Stimulated activated CD4-positive, alpha-beta T cell treated with anti-CD3 and anti-CD28 coated beads, Interleukin-15, amount 100 ng/mL, for 48 hours (primary cell): ENCODE measurements at regions not wholly inside any gene's neighbourhood (a gene's known extent, or its start where the extent isn't known, plus 50 kb on each side); places are given as distances from the start of the nearest gene placed in this dataset.
"Not testable (repeated sequence)": the region's sequence is repeated elsewhere in the genome, so short reads cannot be mapped to it uniquely, and the experiment has no call there.

Experiments used
- DNase-seq, 2 donors: peaks; one replicate each; pipeline ENCODE4 v3.0.0-alpha.2; 2020; ENCODE audit warnings: low read depth in 2 of 2

DNA sequence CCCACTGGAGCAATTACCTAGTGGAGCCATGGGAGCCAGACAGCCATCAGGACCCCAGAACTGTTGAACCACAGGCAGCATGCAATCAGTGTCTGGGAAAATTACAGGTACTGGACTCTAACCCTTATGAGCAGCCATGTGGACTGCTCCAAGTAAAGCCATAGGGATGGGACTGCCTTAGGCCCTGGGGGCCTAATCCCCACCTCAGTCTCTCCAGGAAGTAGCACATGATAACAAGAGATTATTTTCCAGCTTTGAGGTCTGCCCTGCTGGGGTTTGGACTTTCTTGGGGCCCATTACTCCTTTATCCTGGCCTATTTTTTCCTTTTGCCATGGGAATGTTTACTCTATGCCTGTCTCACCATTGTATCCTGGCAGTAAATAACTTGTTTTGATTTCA lies 226.8 kb downstream of the AEBP2 start:
- no peak for DNase-seq

DNA sequence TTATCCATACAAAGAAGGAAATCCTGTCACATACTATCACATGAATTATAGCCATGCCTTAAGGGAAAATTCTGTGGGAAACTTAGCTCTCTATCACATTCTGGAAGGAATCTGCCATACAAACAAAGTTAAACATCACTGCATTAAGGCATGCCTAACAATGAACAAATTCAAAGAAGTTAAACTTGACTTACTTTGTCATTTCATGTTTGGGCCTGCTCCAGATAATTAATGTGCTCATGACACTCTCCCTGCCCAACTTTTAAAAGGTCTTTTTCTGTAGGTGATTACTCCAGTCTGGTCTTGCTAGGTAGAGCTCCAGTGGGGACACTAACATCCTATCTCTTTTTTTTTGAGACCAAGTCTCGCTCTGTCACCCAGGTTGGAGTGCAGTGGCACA lies 230.5 kb downstream of the AEBP2 start:
- no peak for DNase-seq

DNA sequence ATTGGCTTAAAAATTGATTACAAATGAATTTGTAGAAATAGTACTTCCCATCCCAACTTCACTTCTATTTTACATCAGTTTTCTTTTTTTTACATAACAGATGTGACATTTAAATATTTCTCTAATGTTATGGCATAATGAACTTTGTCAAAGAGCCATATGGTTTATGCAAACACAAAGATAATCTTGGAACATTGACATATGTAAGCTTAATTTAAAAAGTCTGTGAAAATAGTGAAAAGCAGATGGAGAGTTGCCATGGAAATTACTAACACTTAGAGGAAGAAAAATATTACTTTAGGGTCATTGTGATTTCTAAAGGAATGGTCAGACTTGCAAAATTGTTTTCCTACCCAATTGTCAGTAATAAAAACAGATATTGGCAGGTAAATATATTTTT lies 232.4 kb downstream of the AEBP2 start:
- DNase-seq: no peak

DNA sequence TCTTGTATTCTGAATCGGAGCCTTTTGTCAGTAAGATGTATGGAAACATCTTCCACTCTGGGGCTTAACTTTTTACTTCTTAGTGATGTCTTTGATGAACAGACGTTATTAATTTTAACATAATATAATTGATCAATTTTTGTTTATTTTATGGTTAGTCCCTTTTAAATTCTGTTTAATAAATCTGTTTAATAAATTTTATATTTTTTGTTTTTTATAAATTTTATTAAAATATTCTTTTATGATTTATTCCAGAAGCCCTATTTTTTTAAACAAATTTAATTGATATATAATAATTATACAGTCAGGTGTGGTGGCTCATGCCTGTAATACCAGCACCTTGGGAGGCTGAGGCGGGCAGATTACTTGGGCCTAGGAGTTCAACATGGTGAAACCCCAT lies 235.1 kb downstream of the AEBP2 start:
- DNase-seq: no peak

DNA sequence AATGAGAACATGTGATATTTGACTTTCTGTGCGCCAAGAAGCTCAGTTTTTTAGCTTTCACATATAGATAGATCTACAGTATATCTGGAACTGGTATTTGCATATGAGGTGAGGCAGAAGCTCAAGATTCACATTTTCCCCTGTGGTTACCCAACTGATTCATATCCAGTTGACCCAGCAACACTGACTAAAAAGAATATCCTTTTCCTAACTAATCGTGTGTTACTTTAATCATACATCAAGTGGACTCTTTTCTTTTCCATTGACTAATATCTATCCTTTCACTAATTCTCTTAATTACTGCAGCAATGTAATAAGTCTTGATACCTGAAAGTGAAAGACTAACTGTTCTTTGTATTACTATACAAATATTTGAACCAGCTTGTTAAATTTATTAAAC lies 236.1 kb downstream of the AEBP2 start:
- no peak for DNase-seq

DNA sequence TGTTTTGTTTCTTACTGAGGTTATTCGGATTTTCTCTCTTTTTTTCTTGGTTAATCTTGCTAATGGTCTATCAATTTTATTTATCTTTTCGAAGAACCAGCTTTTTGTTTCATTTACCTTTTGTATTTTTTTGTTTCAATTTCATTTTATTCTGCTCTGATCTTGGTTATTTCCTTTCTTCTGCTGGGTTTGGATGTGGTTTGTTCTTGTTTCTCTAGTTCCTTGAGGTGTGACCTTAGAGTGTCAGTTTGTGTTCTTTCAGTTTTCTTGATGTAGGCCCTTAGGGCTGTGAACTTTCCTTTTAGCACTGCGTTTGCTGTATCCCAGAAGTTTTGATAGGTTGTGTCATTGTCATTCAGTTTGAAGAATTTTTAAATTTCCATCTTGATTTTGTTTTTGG lies 239.2 kb downstream of the AEBP2 start:
- DNase-seq: not testable (repeated sequence)

DNA sequence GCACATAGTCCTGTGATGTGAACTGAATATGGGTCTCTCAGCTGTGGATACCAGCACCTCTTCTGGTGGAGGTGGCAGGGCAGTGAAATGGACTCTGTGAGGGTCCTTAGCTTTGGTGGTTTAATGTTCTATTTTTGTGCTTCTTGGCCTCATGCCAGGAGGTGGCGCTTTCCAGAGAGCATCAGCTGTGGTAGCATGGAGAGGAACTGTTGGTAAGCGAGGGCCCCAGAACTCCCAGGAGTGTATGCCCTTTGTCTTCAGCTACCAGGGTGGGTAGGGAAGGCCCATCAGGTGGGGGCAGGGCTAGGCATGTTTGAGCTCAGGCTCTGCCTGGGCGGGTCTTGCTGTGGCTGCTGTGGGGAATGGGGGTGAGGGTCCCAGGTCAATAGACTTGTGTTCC lies 241.7 kb downstream of the AEBP2 start:
- DNase-seq: no peak

DNA sequence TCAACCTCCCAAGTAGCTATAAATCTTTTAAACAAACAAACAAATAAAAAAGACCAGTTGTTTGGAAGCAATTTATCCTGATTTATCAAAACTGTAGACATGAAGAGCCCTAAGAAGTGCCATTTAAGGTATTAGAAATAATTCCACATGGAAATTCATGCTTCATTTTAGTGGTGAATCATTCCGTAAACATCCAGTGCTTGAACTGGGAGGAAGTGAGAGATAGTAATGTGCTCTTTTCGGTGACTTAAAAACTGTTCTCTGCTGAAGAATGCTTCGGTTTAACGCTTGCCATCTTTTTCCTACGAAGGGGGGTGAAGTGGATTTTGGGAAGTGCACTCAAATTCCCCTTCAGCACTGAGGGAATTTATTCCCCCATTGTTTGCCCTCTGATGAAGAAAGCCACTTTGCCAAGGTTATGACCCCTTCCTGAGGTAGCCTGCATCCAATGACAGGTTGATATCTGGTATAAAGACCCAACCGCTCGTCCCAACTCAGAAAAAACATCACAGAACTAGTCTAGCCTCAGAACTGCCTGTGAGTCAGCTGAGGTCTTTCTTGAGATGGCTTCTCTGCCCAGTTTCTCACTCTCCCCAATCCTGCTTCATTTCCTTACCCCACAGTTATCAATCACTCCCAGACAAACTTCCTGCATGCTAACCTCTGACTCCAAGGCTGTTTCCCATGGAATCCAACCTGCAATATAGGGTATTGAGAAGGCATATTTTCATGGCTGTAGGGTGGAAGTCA lies 244.1 kb downstream of the AEBP2 start:
- no peak for DNase-seq

DNA sequence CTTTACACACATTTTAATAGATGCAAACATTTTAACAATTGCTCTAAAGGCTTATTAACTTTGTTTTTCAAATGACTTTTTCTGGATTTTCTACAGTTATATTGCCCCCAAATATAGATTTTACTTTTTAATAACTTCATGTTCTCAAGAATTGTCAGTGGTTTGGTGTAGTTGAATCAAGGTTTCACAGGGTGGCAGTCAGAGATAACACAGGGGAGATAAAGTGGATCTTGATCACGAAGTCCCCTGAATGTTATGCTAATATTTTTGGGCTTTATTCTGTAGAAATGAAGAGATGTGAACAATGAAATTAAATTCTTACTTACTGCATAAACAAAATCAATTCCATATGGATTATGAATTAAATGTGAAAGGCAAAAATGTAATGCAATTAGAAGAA lies 248.1 kb downstream of the AEBP2 start:
- DNase-seq: no peak

DNA sequence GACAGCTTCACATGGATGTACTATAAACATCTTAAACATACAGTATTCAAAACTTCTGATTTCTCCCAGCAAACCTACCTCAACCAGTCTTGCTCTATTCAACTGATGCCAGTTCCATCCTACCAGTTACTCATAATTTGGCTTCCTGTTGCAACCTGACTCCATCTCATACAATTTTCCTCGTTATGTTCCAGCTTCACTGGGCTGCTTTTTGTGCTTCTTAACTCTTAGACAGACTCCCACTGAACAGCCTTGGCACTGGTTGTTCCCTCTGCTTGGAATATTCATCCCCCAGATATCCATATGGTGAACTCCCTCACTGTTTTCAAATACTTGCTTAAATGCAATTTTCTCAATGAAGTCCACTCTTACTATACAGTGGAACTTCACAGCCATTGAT lies 249.2 kb downstream of the AEBP2 start:
- DNase-seq: no peak

DNA sequence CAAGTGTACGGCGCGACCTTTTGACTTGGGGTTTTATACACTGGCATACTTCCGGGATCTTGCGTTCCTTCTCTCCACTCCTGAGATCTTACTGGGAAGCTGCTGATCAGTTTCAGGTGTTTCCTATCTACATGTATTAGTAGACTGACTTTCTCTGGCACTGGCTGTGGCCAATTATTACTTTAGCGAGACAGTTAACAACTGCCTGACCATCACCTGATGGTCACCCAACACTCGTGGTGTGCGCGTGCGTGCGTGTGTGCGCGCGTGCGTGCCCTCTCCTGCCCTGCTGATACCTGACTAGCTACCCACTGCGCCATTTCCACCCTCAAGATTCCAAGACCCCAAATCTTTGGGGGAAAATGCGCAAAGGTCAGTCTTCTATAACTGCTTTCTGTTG lies 249.9 kb downstream of the AEBP2 start:
- DNase-seq: no peak

DNA sequence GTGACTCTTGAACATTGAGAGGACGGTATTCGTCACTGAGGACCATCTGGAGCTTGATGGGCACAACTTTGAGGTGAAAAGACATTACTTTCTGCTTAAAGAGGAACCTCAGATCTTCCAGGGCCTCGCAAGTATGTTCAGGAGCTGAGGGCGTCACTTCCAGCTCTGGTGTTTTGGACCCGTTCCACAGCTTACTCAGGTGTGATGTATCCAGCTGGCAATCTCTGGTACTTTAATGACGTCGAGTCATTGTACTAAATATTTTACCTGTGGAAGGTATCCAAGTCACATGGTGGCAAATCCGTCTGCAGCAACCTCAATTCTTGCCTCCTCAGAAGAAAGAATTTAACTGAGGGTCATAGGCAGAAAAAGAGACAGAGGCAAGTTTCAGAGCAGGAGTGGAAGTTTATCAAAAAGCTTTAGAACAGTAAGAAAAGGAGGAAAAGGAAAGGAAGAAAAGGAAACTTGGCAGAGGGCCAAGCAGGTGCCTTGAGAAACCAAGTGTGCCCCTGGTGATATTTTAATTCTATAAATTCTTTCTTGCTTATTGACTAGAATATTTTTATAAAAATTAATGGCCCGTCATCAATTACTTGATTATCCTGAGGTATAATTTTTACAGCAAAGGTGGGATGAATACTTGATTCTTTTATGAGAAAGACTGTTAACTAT lies 250.6 kb downstream of the AEBP2 start:
- no peak for DNase-seq

DNA sequence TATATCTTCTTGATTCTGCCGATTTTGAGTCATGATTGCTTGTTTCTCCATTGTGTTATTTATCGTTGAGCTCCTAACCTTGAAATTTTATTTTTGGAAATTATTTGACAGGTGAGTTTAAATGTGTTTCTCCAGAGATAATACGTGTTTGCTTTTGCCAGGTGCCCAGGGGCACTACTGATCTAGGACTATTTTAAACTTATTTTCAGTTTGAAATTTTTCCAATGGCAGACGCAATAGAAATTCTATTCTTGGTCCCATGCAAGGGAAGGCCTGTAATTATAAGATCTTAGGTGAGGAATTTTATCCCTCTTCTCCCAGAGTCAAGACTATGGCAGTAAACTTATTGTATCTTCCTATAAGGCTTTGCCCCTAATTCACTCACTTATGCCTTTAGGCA lies 252.8 kb downstream of the AEBP2 start:
- no peak for DNase-seq

DNA sequence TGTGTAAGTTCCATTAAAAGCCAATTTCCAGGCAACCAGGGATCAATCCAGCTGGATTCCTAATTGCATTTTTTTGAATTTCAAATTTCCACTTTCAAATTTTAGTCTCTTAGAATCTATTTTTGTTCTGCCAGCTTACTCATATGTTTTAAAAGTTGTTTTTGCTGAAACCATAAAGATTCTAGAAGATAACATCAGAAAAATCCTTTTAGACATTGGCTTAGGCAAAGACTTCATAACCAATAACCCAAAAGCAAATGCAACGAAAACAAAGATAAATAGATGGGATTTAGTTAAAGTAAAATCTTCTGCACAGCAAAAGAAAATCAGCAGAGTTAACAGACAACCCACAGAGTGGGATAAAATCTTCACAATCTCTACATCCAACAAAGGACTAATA lies 253.3 kb downstream of the AEBP2 start:
- no peak for DNase-seq

DNA sequence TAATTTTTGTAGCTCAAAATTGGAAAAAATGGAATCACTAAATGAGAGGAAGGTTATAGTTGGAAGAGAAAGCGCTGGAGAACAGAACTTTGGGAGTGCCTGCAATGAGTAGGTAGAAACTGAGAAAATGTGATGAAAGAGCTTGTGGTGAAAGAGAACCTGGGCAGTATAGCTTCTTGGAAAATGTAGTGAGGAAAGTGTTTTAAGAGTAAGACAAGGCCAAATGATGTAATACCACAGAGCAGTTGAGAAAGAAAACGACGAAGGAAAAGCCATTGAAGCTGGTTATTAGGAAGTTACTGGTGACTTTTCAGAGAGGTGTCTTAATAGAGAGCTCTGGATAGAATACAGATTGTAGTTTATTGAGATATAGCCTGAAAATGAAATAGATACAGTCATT lies 255.3 kb downstream of the AEBP2 start:
- DNase-seq: no peak

DNA sequence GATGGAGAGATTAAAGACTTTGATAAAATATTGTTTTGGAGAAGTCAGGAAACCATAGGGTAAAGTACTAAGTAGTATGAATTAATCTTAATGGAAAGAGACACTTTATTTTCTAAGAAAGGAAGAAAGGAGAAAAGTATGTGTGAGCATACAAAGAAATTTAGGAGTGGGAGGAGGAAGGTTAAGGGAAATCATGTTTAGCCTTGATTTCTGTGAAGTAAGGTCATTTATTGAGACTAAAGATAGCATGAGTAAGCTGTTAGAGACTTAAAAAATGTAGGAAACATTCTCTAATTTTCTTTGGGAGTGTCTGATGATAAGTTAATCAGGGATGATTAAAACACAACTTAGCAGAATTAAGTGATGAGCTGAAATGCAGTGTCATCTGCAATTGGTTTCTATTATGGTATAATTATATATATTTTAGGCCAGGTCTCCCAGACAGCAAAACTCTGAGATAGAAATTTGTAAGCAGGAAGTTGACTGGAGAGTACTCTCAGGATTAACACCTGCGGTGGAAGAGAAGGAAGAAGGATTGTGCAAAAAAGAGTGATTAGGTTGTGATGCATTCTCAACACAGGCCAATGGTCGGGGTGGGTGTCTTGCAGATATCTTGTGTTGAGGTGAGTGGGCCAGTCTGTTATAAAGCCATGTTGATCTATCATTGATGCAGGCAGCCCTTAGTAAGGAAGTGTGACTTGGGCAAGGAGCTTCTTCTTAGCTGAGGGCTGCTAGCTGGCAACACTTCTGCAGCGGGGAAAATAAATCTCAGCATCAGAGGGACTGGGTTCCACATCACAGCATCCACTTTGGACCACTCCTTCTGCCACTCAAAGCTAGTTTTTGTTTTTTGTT lies 256.2 kb downstream of the AEBP2 start:
- no peak for DNase-seq

DNA sequence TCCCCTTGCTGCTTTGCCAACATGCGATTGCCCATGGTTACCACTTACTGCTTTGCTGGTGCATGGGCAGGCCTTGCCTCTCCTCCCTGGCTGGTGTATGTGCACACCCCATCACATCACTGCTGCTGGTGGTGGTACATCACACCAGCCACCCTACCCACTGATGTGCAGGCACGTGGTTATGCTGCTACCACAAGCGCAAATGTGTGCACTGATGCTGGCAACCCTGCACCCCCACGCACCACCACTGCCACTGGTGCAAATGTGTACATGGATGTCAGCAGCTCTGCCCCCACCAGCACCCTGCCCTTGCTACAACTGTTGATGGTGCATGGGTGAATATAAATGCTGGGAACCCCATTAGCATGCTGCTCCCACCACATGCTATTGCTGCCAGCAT lies 261.7 kb downstream of the AEBP2 start:
- DNase-seq: no peak

DNA sequence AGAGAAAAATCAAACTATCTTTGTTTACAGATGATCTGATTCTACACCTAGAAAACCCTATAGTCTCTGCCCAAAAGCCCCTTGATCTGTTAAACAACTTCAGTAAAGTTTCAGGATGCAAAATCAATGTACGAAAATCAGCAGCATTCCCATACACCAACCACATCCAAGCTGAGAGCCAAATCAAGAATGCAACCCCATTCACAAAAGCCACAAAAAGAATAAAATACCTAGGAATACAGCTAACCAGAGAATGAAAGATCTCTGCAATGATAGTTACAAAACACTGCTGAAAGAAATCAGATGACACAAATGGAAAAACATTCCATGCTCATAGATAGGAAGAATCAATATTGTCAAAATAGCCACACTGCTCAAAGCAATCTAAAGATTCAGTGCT lies 265.7 kb downstream of the AEBP2 start:
- no peak for DNase-seq

DNA sequence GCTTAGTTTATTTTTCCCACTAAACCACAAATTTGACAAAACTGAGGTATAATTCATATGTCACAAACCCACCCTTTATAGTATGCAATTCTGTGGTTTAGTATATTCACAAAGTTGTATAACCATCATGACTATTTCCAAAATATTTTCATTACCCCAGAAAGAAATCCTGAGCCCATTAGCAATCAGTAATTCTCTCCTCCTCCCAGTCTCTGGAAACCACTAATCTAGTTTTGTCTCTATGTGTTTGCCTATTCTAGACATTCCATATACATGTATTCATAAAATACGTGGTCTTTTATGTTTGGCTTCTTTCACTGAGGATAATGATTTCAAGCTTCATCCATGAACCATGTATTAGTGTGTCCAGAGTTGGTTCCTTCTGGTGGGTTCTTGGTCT lies 267.6 kb downstream of the AEBP2 start:
- no peak for DNase-seq

DNA sequence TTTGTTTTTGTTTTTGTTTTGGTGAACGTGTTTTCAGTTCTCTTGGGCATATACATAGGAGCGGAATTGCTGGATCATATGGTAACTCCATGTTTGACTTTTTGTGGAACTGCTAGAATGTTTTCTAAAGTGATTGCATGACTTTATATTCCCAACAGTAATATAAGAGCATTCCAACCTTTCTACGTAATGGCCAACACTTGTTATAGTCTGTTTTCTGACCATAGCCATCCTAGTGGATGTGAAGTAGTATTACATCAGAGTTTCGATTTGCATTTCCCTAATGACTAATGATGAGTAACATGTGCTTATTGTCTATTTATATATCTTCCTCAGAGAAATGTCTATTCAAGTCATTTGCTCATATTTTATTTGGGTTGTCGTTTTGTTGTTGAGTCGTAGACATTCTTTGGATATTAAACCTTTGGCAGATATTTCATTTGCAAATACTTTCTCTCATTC lies 268.7 kb downstream of the AEBP2 start:
- no peak for DNase-seq

DNA sequence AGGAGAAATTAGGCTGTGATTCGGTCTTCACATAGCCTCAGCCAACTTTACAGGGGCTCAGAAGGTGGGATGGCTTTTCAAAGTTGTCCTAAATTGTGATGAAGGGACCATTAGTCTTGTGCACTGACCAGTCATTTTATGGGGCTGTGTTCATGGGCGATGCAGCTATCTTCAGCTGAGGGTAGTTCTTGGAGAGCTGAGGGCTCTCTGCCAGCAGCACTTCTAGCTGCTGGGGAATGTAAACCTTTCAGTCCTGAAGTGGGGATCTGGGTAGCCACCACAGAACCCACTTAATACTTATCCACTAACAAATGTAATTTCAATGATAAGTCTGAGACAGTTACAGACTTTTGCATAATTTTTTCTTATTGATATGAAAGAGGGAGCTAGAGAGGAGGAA lies 270.6 kb downstream of the AEBP2 start:
- DNase-seq: no peak
